ENCODE measurements at regions not wholly inside any gene's neighbourhood (a gene's known extent, or its start where the extent isn't known, plus 50 kb on each side); places are given as distances from the start of the nearest gene placed in this dataset.

DNA sequence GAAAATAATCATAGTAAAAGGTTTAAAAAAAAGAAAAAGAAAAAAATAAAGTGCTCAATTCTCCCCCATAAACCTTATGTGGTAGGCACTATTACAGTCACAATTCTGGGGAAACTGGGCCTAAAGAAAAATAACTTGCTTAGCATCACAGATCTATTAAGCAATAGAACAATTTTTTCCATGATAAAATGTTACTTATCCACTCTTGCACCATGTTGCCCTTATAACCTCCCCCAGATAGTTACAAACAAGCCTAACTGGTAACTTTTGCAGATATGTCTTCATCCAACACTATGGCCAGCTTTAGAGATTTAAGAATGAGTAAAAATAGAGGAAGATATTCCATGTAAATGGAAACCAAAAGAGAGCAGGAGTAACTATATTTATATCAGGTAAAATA is 164.8 kb downstream of the DUSP6 start:
- no peak for DNase-seq (ENCODE audit: low read depth in 3 of 3)

DNA sequence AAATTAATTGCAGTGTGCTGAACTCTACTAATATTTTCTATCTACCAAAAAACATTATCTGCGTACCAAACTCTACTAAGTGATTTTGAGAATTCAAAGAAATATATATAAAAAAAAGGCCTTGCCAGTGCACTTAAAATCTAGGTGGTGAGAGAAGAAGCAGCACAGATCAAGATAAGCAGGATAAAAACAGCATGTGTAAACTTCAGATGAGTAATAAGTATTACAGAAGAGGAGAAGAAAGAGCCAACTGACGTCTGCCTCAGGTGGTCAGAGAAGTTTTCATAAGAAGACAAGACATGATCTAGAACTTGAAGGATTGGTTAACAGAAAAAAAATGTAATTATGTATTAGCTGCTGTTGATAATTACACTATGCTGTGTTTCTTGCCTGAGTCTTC is 166.4 kb downstream of the DUSP6 start:
- DNase-seq (ENCODE audit: low read depth in 3 of 3) = no peak

- DNase-seq (ENCODE audit: low read depth in 3 of 3) = no peak
Measured at GRCh38 chr12:89185181-89185580, 167.1 kb downstream of the DUSP6 start.

- DNase-seq (ENCODE audit: low read depth in 3 of 3) = no peak
Measured at GRCh38 chr12:89183985-89184435, 168.3 kb downstream of the DUSP6 start.

DNA sequence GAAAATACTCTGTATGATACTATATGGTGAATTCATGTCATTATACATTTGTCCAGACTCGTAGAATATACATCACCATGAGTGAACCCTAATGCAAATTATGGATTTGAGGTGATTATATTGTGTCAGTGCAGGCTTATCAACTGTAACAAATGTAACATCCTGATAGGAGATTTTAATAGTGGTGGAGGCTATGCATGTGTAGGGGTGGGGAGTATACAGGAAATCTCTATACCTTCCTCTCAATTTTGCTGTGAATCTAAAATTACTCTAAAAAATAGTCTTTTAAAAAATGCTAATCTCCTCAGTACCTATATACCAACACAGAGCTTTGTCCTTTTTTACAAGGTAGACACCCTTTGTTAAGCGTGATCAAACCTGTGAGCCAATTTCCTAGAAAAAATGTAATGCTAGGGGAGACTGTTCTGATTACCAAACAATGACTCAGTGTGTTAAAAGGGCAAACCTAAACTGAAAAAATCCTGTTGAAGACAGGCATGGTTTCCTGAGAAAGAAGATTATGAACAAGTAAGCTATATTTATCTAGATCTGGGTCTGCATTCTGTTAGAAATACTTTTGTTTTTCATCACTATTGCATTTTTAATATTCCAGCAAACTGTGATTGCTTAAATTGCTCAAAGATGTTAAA is 170.9 kb downstream of the DUSP6 start:
- DNase-seq (ENCODE audit: low read depth in 3 of 3) = no peak

DNA sequence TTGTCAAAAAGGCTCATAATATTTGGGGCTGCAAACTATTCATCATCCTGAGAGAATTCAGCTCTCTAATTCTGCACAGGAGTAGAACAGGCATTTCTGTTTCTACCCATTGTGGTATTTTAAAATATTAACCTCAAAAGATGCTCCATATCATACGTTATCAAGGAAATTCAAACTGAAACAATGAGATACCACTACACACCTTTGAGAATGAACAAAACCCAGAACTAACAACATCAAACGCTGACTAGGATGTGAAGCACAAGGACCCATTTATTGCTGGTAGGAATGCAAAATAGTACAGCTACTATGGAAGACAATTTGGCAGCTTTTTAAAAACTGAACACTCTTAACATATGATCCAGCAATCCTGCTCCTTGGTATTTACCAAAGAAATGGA is 171.8 kb downstream of the DUSP6 start:
- no peak for DNase-seq (ENCODE audit: low read depth in 3 of 3)

DNA sequence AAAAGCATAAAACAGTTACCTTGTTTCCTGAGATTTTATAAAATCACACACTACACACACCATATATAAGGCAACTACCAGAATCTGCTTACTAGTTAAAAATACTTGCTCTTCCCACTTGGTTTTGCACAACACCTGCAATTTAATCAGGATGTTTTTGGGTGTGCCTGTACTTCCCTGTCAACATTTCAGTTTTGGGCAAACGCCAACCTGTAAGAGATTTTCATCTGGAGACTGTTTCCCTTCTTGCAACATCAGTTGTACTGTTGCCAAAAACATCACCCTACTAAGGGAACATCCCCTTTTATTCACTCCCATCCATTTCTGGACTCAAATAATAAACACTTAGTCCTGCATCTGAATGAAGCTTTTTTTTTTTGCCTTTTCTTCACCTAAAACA is 172.3 kb downstream of the DUSP6 start:
- DNase-seq (ENCODE audit: low read depth in 3 of 3) = no peak

DNA sequence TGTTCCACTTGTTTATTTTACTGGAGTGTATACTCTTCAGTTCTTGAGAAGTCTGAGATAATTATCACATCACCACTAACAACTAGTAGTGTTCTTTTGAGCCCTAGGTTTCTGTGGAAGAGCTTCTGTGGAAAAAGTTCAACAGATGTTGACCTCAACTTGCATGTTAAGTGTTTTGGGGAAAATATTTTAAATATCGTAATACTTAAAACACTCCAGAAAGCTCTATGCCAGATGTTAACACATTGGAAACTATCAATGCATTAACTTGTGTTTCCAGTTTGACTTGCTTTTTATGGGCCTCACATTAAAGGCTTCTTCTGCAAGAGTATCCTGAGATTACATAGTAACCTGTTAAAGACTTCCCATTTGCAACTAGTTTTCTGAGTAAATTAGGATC is 173.1 kb downstream of the DUSP6 start:
- DNase-seq (ENCODE audit: low read depth in 3 of 3) = no peak

- DNase-seq (ENCODE audit: low read depth in 3 of 3) = no peak
Measured at GRCh38 chr12:89177802-89178395, 174.4 kb downstream of the DUSP6 start.

- no peak for DNase-seq (ENCODE audit: low read depth in 3 of 3)
Measured at GRCh38 chr12:89176676-89177075, 175.6 kb downstream of the DUSP6 start.

DNA sequence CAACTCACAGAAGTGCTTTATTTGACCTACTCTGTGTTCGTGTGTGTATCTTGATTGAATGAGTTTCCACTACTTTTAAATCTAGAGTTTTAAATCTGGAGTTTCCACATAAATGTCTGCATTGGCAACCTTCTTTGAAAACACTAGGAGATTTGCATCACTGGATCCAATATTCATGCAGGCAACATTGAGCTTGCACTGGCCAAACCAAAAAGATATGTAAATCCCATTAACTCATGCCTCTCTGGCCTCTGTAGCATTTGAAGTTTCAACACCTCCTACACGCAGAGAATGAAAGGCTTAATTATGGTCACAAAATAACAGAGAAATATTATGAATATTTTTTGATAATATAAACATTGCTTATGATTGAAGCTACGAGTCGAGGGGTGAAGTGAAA is 178.6 kb downstream of the DUSP6 start:
- no peak for DNase-seq (ENCODE audit: low read depth in 3 of 3)

DNA sequence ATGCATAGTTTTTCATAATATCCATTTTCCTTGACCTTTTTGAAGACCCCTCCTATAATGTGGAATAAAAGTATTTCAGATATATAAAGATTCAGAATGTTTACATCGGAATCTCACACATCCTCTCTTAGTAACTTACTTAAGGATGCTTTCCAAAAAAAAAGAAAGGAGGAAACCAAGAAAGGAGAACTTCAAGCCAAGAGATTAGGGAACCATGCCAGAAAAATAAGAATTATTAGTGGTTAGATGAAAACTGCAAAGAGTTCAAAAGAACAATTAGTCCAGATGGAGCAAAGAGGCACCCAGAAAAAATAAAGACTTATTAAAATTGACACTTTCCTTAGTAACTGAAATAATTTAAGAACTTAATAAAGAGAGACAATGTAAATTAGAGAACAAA is 179.2 kb downstream of the DUSP6 start:
- DNase-seq (ENCODE audit: low read depth in 3 of 3) = no peak

DNA sequence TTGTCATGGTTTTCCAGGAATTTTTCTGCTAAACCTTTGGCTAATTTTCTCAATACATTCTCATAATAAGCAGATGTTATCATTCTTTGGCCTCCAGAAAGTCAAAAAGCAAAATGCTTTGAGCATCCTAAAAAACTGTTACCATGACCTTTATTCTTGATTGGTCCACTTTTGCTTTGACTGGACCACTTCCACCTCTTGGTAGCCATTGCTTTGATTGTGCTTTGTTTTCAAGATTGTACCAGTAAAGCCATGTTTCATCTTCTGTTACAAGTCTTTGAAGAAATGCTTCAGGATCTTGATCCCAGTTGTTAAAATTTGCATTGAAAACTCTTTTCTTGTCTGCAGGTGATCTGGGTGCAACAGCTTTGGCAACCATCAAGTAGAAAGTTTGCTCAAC is 180.1 kb downstream of the DUSP6 start:
- DNase-seq (ENCODE audit: low read depth in 3 of 3) = no peak

DNA sequence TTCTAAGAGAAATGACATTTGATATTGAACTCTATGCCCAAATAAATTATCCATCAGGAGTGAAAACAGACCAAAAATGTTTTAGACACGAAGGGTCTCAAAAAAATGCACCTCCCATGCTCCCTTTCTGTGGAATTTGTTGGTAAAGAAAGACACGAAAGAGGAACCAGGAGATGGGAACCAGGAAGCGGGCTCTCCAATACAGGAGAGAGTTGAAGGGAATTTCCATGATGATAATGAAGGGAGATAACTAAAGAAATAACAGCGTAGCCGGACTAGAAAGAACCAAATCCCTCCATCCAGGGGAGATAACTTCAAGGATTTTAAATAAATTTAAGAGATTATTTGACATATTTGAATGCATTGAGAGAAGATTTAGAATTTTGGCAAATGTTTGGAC is 183.0 kb downstream of the DUSP6 start:
- DNase-seq (ENCODE audit: low read depth in 3 of 3) = no peak

DNA sequence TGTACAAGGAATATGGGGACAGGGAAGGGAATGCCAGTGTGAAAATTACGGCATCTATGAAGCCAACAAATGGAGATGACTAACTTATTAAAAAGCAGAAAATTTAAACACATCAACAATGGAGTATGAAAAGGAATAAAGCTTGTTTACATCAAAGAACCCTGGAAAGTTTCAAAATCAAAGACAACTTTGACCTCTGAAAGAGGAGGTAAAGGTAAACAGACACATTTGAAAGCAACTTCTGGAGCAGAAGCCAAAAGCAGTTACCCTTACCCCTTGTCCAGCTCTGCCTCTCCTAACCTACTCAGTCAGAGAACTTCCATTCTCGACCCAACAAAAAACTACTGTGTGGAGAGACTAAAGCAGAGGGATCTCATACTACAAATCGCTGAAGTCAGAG is 184.3 kb downstream of the DUSP6 start:
- DNase-seq (ENCODE audit: low read depth in 3 of 3) = no peak

- DNase-seq (ENCODE audit: low read depth in 3 of 3) = no peak
Measured at GRCh38 chr12:89166525-89166934, 185.8 kb downstream of the DUSP6 start.

DNA sequence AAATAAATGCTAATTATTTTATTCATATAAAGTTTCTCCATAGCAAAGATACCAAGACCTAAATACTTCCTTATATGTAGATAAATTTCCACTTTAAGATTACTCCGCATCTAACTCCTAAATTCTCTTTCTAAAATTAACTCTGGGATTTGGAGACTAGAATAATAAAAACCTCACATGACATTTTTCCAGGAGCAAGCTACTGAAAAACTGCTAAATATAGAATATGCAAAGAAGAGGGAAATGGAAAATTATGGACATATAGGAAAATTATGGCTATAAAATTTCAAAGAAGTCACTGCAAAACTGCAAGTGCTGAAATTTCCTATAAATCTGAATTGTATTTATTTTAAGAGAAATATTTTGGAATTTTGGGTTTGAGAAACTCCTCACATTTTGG is 186.2 kb downstream of the DUSP6 start:
- no peak for DNase-seq (ENCODE audit: low read depth in 3 of 3)

DNA sequence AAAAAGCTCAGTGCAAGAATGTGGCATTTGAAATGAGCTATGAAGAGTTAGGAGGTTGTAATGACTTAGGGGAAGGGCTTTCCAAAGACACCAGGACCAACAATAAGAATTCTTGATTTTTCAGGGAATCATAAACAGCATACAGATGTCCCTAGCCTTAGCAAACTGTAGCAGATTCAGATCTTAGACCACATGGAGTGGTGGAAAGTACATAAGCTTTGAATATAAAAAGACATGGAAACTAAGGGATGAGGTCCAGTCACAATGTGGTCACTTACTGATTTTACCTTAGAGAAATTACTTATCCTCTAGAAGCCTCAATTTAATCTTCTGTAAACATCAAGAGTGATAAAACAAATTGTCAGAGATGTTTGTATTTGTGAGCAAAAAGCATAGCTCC is 186.6 kb downstream of the DUSP6 start:
- no peak for DNase-seq (ENCODE audit: low read depth in 3 of 3)

DNA sequence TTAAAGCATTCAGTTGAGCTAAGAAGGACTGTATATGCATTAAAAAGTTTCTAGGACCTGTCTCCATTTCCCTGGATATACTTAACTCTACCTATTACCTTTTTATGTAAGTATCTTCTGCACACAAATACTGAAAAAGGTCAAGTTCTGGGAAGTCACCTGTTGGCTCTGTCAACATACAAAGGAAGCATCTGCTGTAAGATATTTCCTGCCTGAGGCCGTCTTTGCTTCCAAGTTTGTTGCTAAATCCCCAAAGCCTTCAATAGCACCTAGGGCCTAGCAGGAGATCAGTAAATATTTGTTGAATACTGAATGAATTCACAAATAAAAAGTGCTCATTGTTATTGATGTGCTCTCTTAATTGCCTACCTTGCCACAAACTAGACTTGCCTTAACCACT is 188.4 kb downstream of the DUSP6 start:
- no peak for DNase-seq (ENCODE audit: low read depth in 3 of 3)

GRCh38 chr12:89162589-89163261 is 189.6 kb downstream of the DUSP6 start:
- DNase-seq (ENCODE audit: low read depth in 3 of 3) = peak; percentile 42 to 67 (median 59)

DNA sequence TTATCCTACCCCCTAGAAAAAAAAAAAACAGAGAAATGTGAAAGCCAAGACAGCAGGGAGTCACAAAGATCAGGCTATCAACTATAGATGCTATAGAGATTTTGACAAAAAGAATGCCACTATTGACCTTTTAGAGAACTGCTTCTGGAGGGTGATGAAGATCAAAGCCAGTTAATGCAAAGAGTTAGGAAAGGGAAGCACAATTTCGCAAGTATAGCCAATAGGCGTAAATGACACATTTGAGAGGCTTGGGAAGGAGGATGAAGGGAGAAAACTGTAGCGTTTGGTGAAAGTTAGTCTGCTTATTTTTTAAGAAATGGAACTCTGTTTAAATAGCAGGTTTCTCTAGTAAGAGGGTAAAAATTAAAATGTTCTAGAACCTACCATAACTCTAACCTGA is 190.7 kb downstream of the DUSP6 start:
- no peak for DNase-seq (ENCODE audit: low read depth in 3 of 3)

GRCh38 chr12:89160716-89161123 is 191.6 kb downstream of the DUSP6 start:
- peak; percentile 27 to 54 (median 50) for DNase-seq (ENCODE audit: low read depth in 3 of 3)

- no peak for DNase-seq (ENCODE audit: low read depth in 3 of 3)
Measured at GRCh38 chr12:89157413-89157812, 194.9 kb downstream of the DUSP6 start.
